RWPE2 (cell line): ENCODE measurements at regions not wholly inside any gene's neighbourhood (a gene's known extent, or its start where the extent isn't known, plus 50 kb on each side); places are given as distances from the start of the nearest gene placed in this dataset.
A peak's percentile ranks its signal among the peaks of the same experiment; 100 is the strongest.

Source experiments
- ATAC-seq: fragments of 200-7000 bp; cut with Tn5 transposase; 3 replicates; pipeline ENCODE4 v1.9.1; 2021; ENCODE audit warnings: low read depth
- DNase-seq: peaks from one replicate; pipeline ENCODE4 v3.0.0-alpha.2; 2020; ENCODE audit warnings: low spot score
- H3K27ac ChIP-seq: fragments of 450-650 bp; 2 replicates; pipeline ENCODE4 v1.5.1; 2017; ENCODE audit warnings: mild to moderate bottlenecking; ENCODE audit not compliant: poor library complexity, severe bottlenecking
- H3K27me3 ChIP-seq: fragments of 250-450 bp; sonication (Bioruptor Pico); 2 replicates; pipeline ENCODE4 v1.5.1; 2021; ENCODE audit warnings: mild to moderate bottlenecking, moderate library complexity; ENCODE audit not compliant: insufficient read depth, poor library complexity, severe bottlenecking
- H3K36me3 ChIP-seq: fragments of 250-450 bp; sonication (Bioruptor Pico); 2 replicates; pipeline ENCODE4 v1.5.1; 2020; ENCODE audit warnings: low read depth, mild to moderate bottlenecking, moderate library complexity
- H3K4me1 ChIP-seq: fragments of 250-450 bp; sonication (Bioruptor Pico); 2 replicates; pipeline ENCODE4 v1.5.1; 2021; ENCODE audit warnings: mild to moderate bottlenecking, moderate library complexity; ENCODE audit not compliant: insufficient read depth, poor library complexity, severe bottlenecking
- H3K4me3 ChIP-seq: fragments of 250-450 bp; sonication (Bioruptor Pico); 2 replicates; pipeline ENCODE4 v1.5.1; 2021; ENCODE audit warnings: mild to moderate bottlenecking, moderate library complexity; ENCODE audit not compliant: severe bottlenecking
- H3K9me3 ChIP-seq: fragments of 250-450 bp; sonication (Bioruptor Pico); 2 replicates; pipeline ENCODE4 v1.5.1; 2021; ENCODE audit warnings: mild to moderate bottlenecking, moderate library complexity; ENCODE audit not compliant: severe bottlenecking
- CTCF ChIP-seq: fragments of 450-650 bp; IDR thresholded peaks from one replicate; pipeline ENCODE4 v1.5.1; 2017; ENCODE audit warnings: mild to moderate bottlenecking, moderate library complexity; ENCODE audit not compliant: poor library complexity, severe bottlenecking

GRCh38 chr10:6794441-6794840 lies 214.4 kb upstream of the PRKCQ start:
- Histone ChIP-seq H3K27me3 (no peaks in the 10 kb centered on the region), H3K9me3 (no peaks in the 10 kb centered on the region), H3K4me3 (no peak overlapping the region), H3K27ac (no peak overlapping the region), H3K36me3 (peaks cover 14% of the 10 kb centered on the region), H3K4me1 (no peaks in the 10 kb centered on the region)
- TF ChIP-seq CTCF = no peak
- no peak for ATAC-seq
- DNase-seq = no peak

DNA sequence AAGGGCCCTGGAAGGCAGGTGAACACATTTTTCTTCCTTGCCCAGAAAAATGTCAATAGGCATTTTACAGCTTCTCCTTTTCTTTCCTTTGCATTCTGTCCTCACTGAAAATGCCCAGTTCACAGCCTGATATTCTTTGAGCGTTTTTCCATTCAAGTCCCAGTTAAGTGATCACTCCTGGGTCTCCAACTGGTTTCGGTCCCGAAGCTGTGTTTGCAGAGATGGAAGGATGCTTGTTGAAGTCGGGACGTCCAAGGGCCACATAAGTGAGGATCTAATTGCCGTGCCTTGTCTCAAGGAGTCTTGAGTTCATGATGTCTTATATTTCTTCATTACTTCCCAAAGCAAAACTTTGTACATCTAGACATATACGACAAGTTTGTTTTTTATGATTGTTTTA lies 208.7 kb upstream of the PRKCQ start:
- Histone ChIP-seq H3K4me1 (peaks cover 10% of the 10 kb centered on the region), H3K36me3 (peaks cover 49% of the 10 kb centered on the region), H3K9me3 (no peaks in the 10 kb centered on the region), H3K4me3 (no peak overlapping the region), H3K27me3 (no peaks in the 10 kb centered on the region), H3K27ac (no peak overlapping the region)
- ATAC-seq (no peak), DNase-seq (no peak)
- TF ChIP-seq CTCF = no peak

DNA sequence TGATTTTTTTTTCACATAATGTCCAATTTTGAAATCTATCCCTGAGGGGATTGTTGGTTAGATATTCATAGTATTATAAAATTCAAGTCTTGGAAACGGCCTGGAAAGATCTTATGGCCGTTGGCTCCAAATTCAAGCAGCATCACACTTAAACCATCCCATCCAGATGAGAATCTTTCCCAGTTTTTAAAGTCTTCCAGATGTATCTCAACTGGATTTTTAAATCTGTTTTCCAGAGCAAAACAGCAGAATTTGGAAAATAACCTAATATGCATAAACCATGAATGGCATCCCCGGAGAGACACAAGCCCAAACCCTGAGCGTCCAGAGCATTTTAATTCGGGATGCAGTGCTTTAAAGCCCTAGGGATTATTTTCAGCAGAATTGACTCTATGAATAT lies 208.2 kb upstream of the PRKCQ start:
- ATAC-seq (no peak), DNase-seq (no peak)
- TF ChIP-seq CTCF = no peak
- Histone ChIP-seq H3K4me3 (no peak overlapping the region), H3K9me3 (no peaks in the 10 kb centered on the region), H3K4me1 (peaks cover 10% of the 10 kb centered on the region), H3K36me3 (peaks cover 52% of the 10 kb centered on the region), H3K27ac (no peak overlapping the region), H3K27me3 (no peaks in the 10 kb centered on the region)

- ATAC-seq = no peak
- Histone ChIP-seq H3K36me3 (peaks cover 56% of the 10 kb centered on the region), H3K27me3 (no peaks in the 10 kb centered on the region), H3K27ac (no peak overlapping the region), H3K9me3 (no peaks in the 10 kb centered on the region), H3K4me1 (peaks cover 10% of the 10 kb centered on the region), H3K4me3 (no peak overlapping the region)
- no peak for DNase-seq
- TF ChIP-seq CTCF = no peak
These were observed 207.6 kb upstream of the PRKCQ start for GRCh38 chr10:6787718-6788117.

GRCh38 chr10:6787091-6787490 lies 207.0 kb upstream of the PRKCQ start:
- H3K4me3 ChIP-seq = no peak overlapping the region
- DNase-seq = no peak
- peaks cover 61% of the 10 kb centered on the region for H3K36me3 ChIP-seq
- H3K4me1 ChIP-seq = peaks cover 11% of the 10 kb centered on the region
- no peaks in the 10 kb centered on the region for H3K27me3 ChIP-seq
- H3K9me3 ChIP-seq = no peaks in the 10 kb centered on the region
- ATAC-seq = no peak
- no peak for TF ChIP-seq CTCF
- H3K27ac ChIP-seq = peak overlapping the region; percentile 7
